Keratinocyte (primary cell): ENCODE measurements at regions not wholly inside any gene's neighbourhood (a gene's known extent, or its start where the extent isn't known, plus 50 kb on each side); places are given as distances from the start of the nearest gene placed in this dataset.

Source experiments
- DNase-seq: peaks from one replicate; pipeline ENCODE4 v3.0.0-alpha.2; 2011; ENCODE audit warnings: low read depth, missing footprints, low spot score
- FAIRE-seq: peaks from 2 replicates; lab custom pipeline; 2011; peaks lifted over from hg19 to GRCh38; lab: Jason Lieb, UNC
- H2AFZ ChIP-seq: 2 replicates; pipeline ENCODE4 v1.6.0; 2012; ENCODE audit warnings: low read length, control low read depth, inconsistent platforms; ENCODE audit not compliant: control insufficient read depth
- H3K27ac ChIP-seq: 2 replicates; pipeline ENCODE4 v1.5.1; 2011; ENCODE audit warnings: low read length; ENCODE audit not compliant: control insufficient read depth, insufficient read depth
- H3K27me3 ChIP-seq: 3 replicates; pipeline ENCODE4 v1.6.0; 2011; ENCODE audit warnings: low read length; ENCODE audit not compliant: control insufficient read depth, insufficient read depth; ENCODE audit errors: extremely low read depth
- H3K36me3 ChIP-seq, 2 experiments: 2 replicates in 1 of 2; 3 replicates in 1 of 2; pipeline ENCODE4 v1.5.1; 2011; ENCODE audit warnings: low read length in 2 of 2, mild to moderate bottlenecking in 1 of 2; ENCODE audit not compliant: control insufficient read depth in 2 of 2, insufficient read depth in 2 of 2; ENCODE audit errors: extremely low read depth in 1 of 2
- H3K4me1 ChIP-seq: 3 replicates; pipeline ENCODE4 v1.5.1; 2011; ENCODE audit warnings: low read length; ENCODE audit not compliant: control insufficient read depth, insufficient read depth; ENCODE audit errors: extremely low read depth
- H3K4me2 ChIP-seq: 3 replicates; pipeline ENCODE4 v1.6.0; 2011; ENCODE audit warnings: low read depth, low read length; ENCODE audit not compliant: control insufficient read depth, insufficient read depth; ENCODE audit errors: extremely low read depth
- H3K4me3 ChIP-seq, 3 experiments: fragments of 200-600 bp in 1 of 3; sonication (generic) in 1 of 3; 2 replicates in 2 of 3; 3 replicates in 1 of 3; pipeline ENCODE4 v1.5.1; 2011 to 2016; ENCODE audit warnings: low read length in 3 of 3, mild to moderate bottlenecking in 3 of 3, control low read depth in 2 of 3, inconsistent platforms in 1 of 3, low read depth in 1 of 3, mixed read lengths in 1 of 3, mixed run types in 1 of 3, moderate library complexity in 1 of 3; ENCODE audit not compliant: control insufficient read depth in 2 of 3, insufficient read depth in 2 of 3; ENCODE audit errors: extremely low read depth in 1 of 3
- H3K79me2 ChIP-seq: 2 replicates; pipeline ENCODE4 v1.6.0; 2012; ENCODE audit warnings: low read length; ENCODE audit not compliant: control insufficient read depth, insufficient read depth
- H3K9ac ChIP-seq: 3 replicates; pipeline ENCODE4 v1.6.0; 2011; ENCODE audit warnings: low read length; ENCODE audit not compliant: control insufficient read depth, insufficient read depth; ENCODE audit errors: extremely low read depth
- H3K9me1 ChIP-seq: 3 replicates; pipeline ENCODE4 v1.6.0; 2011; ENCODE audit warnings: low read length; ENCODE audit not compliant: control insufficient read depth, insufficient read depth; ENCODE audit errors: extremely low read depth
- H3K9me3 ChIP-seq: 2 replicates; pipeline ENCODE4 v1.5.1; 2012; ENCODE audit warnings: low read depth, low read length; ENCODE audit not compliant: control insufficient read depth
- H4K20me1 ChIP-seq: 3 replicates; pipeline ENCODE4 v1.6.0; 2011; ENCODE audit warnings: low read length; ENCODE audit not compliant: control insufficient read depth, insufficient read depth; ENCODE audit errors: extremely low read depth
- EZH2 ChIP-seq: IDR thresholded peaks from one replicate; pipeline ENCODE4 v1.6.1; 2012; ENCODE audit warnings: inconsistent platforms, mild to moderate bottlenecking, low read length, moderate library complexity
- dilution Hi-C: fragments of 300-500 bp; cut with MboI; formaldehyde crosslinking; loops from one replicate; pipeline ENCODE4 v1.7.0; 2020; ENCODE audit warnings: low sequenced_read_pairs; ENCODE audit not compliant: extremely low pct_ligation_motif_present
- TF ChIP-seq, protein P1 (sequence below), 3 experiments: IDR thresholded peaks in 1 of 3; conservative IDR thresholded peaks in 1 of 3; optimal IDR thresholded peaks in 1 of 3; 2 replicates in 2 of 3; 3 replicates in 1 of 3; pipeline versions ENCODE3 to v1.5.1; 2011; ENCODE audit warnings: low read length in 3 of 3, mild to moderate bottlenecking in 3 of 3, moderate library complexity in 2 of 3, control low read depth in 1 of 3, inconsistent platforms in 1 of 3; ENCODE audit not compliant: insufficient read depth in 2 of 3; ENCODE audit errors: extremely low read depth in 1 of 3

DNA sequence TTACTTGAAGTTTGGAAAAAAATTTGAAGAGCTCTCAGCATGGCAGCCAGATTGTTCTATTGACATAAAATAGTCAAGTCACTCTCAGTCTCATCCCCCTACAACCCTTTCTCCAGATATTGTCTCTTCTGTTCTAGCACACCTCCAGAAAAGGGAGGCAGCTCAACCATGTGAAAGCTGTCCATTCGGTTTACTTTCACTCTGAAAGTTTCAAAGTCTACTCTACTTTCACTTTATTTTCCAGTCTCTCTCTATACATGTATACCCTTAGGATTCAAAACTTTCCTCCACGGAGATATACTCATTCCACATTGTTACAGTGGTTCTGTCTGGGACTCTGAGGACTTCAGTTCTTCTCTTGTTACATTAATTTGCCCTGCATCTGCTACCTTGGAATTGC is 111.0 kb upstream of the STAC start:
- dilution Hi-C loops: no loop called here
- no peak for FAIRE-seq
- no peaks in the 10 kb centered on the region for H4K20me1 ChIP-seq
- H3K9me1 ChIP-seq: no peaks in the 10 kb centered on the region
- no peak for TF ChIP-seq EZH2
- TF ChIP-seq, protein P1, sequence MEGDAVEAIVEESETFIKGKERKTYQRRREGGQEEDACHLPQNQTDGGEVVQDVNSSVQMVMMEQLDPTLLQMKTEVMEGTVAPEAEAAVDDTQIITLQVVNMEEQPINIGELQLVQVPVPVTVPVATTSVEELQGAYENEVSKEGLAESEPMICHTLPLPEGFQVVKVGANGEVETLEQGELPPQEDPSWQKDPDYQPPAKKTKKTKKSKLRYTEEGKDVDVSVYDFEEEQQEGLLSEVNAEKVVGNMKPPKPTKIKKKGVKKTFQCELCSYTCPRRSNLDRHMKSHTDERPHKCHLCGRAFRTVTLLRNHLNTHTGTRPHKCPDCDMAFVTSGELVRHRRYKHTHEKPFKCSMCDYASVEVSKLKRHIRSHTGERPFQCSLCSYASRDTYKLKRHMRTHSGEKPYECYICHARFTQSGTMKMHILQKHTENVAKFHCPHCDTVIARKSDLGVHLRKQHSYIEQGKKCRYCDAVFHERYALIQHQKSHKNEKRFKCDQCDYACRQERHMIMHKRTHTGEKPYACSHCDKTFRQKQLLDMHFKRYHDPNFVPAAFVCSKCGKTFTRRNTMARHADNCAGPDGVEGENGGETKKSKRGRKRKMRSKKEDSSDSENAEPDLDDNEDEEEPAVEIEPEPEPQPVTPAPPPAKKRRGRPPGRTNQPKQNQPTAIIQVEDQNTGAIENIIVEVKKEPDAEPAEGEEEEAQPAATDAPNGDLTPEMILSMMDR (optimal IDR thresholded peaks at IDR 0.05 in 1 of 3, IDR thresholded peaks at IDR 0.05 in 1 of 3, conservative IDR thresholded peaks at IDR 0.05 in 1 of 3; ENCODE audit: extremely low read depth in 1 of 3, insufficient read depth in 2 of 3, low read length in 3 of 3): no peak
- H3K36me3 ChIP-seq: no peaks in the 10 kb centered on the region
- H3K27me3 ChIP-seq: no peaks in the 10 kb centered on the region
- no peaks in the 10 kb centered on the region for H3K9me3 ChIP-seq
- DNase-seq: no peak
- H2AFZ ChIP-seq: no peak overlapping the region
- no peak overlapping the region for H3K4me3 ChIP-seq
- H3K9ac ChIP-seq: no peak overlapping the region
- H3K79me2 ChIP-seq: no peaks in the 10 kb centered on the region
- H3K4me2 ChIP-seq: no peak overlapping the region
- H3K4me1 ChIP-seq: no peaks in the 10 kb centered on the region
- no peak overlapping the region for H3K27ac ChIP-seq

DNA sequence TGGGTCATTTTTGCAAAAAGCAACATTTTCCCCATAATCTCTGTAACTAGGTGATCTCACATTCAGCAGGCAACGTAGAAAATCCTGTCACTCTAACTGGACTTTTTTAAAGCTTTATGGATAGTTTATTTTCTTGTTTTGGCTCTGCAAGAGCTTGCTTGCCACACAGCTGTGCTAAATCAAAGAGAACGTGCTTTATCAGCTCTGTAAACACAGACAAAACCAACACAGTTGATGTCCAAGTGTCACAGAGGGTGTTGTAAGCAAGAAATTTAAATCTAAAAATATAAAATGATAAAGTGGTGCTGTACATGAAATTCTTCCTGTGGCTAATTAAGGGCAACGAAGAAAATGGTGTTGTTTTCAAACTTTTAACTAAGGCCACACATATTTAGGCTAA is 97.5 kb upstream of the STAC start:
- Histone ChIP-seq H3K4me3 (no peak overlapping the region), H3K27me3 (no peaks in the 10 kb centered on the region), H3K9me3 (no peaks in the 10 kb centered on the region), H3K4me1 (no peaks in the 10 kb centered on the region), H4K20me1 (no peaks in the 10 kb centered on the region), H3K9ac (no peak overlapping the region), H3K36me3 (no peaks in the 10 kb centered on the region), H3K79me2 (no peaks in the 10 kb centered on the region), H3K27ac (no peak overlapping the region), H3K4me2 (no peak overlapping the region), H2AFZ (no peak overlapping the region), H3K9me1 (no peaks in the 10 kb centered on the region)
- DNase-seq (no peak), FAIRE-seq (no peak)
- dilution Hi-C loops: no loop called here
- TF ChIP-seq, protein P1 (optimal IDR thresholded peaks at IDR 0.05 in 1 of 3, IDR thresholded peaks at IDR 0.05 in 1 of 3, conservative IDR thresholded peaks at IDR 0.05 in 1 of 3; ENCODE audit: extremely low read depth in 1 of 3, insufficient read depth in 2 of 3, low read length in 3 of 3): no peak
- TF ChIP-seq EZH2: no peak
